ENCODE measurements at regions not wholly inside any gene's neighbourhood (a gene's known extent, or its start where the extent isn't known, plus 50 kb on each side); places are given as distances from the start of the nearest gene placed in this dataset.
"Not testable (repeated sequence)": the region's sequence is repeated elsewhere in the genome, so short reads cannot be mapped to it uniquely, and the experiment has no call there.

DNA sequence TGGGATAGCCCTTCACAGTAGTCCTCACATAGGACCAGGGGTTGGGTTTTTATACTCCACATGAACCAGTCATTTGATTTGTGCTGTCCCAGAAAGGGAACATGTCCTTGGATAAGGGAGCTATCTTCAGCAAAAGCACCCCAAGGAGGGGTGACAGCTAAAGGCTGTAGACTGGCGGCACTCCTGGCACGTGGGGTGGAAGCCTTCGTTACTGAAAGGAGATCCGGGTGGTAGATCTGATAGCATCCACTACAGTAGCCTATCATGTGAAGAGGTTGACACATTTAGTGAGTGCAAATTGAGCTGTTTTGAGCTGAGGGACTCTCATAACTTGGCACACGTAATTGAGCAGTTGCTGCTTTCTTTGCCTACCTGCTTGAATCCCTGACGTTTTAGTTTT, 588.8 kb upstream of the GOLIM4 start:
- DNase-seq (no peak), ATAC-seq (no peak)
- intact Hi-C loops (cut with DNase I), result no loop called here
- H3K4me3 ChIP-seq, result no peak overlapping the region
- H3K9me3 ChIP-seq, result no peaks in the 10 kb centered on the region
- H3K4me1 ChIP-seq, result no peaks in the 10 kb centered on the region
- no peak overlapping the region for H3K27ac ChIP-seq
- no peaks in the 10 kb centered on the region for H3K36me3 ChIP-seq
- TF ChIP-seq, protein P1, sequence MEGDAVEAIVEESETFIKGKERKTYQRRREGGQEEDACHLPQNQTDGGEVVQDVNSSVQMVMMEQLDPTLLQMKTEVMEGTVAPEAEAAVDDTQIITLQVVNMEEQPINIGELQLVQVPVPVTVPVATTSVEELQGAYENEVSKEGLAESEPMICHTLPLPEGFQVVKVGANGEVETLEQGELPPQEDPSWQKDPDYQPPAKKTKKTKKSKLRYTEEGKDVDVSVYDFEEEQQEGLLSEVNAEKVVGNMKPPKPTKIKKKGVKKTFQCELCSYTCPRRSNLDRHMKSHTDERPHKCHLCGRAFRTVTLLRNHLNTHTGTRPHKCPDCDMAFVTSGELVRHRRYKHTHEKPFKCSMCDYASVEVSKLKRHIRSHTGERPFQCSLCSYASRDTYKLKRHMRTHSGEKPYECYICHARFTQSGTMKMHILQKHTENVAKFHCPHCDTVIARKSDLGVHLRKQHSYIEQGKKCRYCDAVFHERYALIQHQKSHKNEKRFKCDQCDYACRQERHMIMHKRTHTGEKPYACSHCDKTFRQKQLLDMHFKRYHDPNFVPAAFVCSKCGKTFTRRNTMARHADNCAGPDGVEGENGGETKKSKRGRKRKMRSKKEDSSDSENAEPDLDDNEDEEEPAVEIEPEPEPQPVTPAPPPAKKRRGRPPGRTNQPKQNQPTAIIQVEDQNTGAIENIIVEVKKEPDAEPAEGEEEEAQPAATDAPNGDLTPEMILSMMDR (IDR thresholded peaks at IDR 0.05), result no peak
- H3K27me3 ChIP-seq, result no peaks in the 10 kb centered on the region

DNA sequence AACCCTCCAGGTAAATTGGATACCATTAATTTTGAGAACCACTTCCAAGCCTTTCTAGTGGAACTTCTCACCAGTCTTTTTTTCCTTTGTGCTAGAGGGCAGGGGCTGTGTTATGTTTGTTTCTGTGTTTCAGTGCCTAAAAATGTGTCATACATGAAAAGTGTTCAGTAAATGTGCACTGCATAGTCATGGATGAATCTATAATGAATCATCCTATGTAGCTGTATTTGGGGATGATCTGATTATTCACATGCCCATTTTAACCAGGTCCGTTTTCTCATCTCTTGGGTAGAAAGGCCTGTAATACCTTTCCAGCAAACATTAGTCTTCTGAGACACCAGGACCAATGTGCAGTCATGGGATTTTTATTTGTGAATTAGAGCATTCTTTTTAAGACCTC, 583.0 kb upstream of the GOLIM4 start:
- ATAC-seq (no peak), DNase-seq (no peak)
- Histone ChIP-seq H3K27ac (no peak overlapping the region), H3K4me1 (no peaks in the 10 kb centered on the region), H3K4me3 (no peak overlapping the region), H3K9me3 (no peaks in the 10 kb centered on the region), H3K27me3 (no peaks in the 10 kb centered on the region), H3K36me3 (no peaks in the 10 kb centered on the region)
- intact Hi-C loops (cut with DNase I), result no loop called here
- TF ChIP-seq, protein P1 (IDR thresholded peaks at IDR 0.05), result no peak

DNA sequence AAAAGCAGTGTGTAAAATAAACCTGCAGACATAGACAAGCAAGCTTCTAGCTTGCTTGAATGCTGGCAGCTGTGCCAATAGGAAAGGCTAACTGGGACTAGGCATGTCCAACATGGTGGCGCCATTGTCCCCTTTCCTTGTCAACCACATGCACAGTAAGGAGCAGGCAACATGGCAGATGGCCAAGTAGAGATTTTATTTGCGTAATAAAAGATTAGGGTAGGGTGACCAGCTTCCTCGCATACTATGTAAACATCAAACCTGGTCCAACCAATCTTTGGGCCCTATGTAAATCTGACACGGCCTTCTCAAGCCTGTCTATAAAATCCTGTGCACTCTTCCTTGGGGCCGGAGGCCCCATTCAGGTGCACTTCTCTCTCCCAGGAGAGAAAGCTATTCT, 575.4 kb upstream of the GOLIM4 start:
- DNase-seq (no peak), ATAC-seq (no peak)
- intact Hi-C loops (cut with DNase I), result no loop called here
- H3K9me3 ChIP-seq, result no peaks in the 10 kb centered on the region
- no peaks in the 10 kb centered on the region for H3K4me1 ChIP-seq
- no peaks in the 10 kb centered on the region for H3K27me3 ChIP-seq
- no peak overlapping the region for H3K4me3 ChIP-seq
- TF ChIP-seq, protein P1 (IDR thresholded peaks at IDR 0.05), result no peak
- H3K27ac ChIP-seq, result no peak overlapping the region
- H3K36me3 ChIP-seq, result no peaks in the 10 kb centered on the region

DNA sequence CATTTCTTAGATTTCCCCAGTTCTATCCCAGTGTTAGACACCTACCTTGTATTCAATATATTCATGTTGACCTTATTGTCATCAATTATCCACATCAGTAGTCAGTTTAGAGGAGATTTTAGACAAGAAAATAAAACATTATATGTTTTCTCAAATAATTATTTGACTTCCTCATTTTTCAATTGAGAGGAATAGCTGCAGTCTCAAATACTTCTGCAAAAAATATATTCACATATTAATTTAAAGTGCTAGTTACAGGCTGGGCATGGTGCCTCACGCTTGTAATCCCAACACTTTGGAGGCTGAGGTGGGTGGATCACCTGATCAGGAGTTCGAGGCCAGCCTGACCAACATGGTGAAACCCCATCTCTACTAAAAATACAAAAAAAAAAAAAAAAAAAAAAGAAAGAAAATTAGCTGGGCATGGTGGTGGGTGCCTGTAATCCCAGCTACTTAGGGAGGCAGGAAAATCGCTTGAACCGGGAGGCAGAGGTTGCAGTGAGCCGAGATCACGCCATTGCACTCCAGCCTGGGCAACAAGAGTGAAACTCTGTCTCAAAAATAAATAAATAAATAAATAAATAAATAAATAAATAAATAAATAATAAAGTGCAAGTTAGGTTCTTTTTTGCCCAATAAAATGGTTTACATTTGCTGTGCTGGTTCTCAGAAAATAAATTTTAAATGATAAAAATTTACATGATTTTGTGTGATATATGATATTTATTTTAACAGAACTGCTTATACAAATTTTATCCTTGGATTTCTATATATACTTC, 565.3 kb upstream of the GOLIM4 start:
- H3K36me3 ChIP-seq; ATAC-seq; H3K27me3 ChIP-seq; H3K27ac ChIP-seq; H3K4me3 ChIP-seq; H3K4me1 ChIP-seq; DNase-seq; H3K9me3 ChIP-seq; intact Hi-C loops (cut with DNase I): not testable (repeated sequence)

DNA sequence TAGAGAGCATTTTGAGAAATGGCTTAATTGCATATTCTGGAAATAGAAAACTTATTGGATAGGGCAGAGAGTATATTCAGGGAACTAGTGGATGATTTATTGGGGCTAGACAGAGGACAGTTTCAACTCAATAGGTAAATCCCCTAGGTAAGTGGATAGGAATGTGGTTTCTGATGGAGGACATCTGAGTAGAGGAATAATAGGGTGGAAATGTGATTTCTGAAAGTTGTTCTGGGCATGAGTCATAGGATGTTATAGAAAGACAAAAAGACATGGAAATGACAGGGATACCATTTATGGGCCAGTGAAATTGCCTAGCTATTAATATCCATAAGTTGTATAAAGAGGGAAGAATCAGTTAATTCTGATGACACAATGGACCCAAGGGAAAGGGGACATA, 563.3 kb upstream of the GOLIM4 start:
- Histone ChIP-seq H3K4me1 (no peaks in the 10 kb centered on the region), H3K4me3 (no peak overlapping the region), H3K36me3 (no peaks in the 10 kb centered on the region), H3K27ac (no peak overlapping the region), H3K27me3 (no peaks in the 10 kb centered on the region), H3K9me3 (no peaks in the 10 kb centered on the region)
- DNase-seq, result no peak
- intact Hi-C loops (cut with DNase I), result no loop called here
- ATAC-seq, result no peak
- TF ChIP-seq, protein P1 (IDR thresholded peaks at IDR 0.05), result no peak

DNA sequence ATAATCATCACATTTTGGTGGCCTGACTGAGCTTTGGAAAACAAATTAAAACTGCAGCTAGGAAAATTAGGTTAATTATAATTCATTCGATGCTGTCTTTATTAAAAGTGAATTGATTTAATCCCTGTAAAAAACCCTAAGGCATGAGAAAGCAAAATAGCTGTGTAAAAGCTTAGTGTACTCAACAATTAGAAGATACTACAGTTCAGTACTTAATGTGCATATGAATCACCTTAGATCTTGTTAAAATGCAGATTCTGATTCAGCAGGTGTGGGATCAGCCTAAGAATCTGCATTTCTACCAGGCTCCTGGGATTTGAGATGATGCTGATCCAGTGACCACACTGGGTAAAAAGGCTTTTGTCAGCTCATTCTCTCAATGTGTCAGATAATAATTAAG, 559.9 kb upstream of the GOLIM4 start:
- H3K36me3 ChIP-seq, result no peaks in the 10 kb centered on the region
- H3K9me3 ChIP-seq, result no peaks in the 10 kb centered on the region
- no peak overlapping the region for H3K4me3 ChIP-seq
- H3K27me3 ChIP-seq, result no peaks in the 10 kb centered on the region
- ATAC-seq (no peak), DNase-seq (no peak)
- no peaks in the 10 kb centered on the region for H3K4me1 ChIP-seq
- no peak overlapping the region for H3K27ac ChIP-seq
- TF ChIP-seq, protein P1 (IDR thresholded peaks at IDR 0.05), result no peak
- intact Hi-C loops (cut with DNase I), result no loop called here
